Mammary epithelial cell (primary cell): ENCODE measurements at regions not wholly inside any gene's neighbourhood (a gene's known extent, or its start where the extent isn't known, plus 50 kb on each side); places are given as distances from the start of the nearest gene placed in this dataset.

Experiments
- EZH2 ChIP-seq: IDR thresholded peaks from 2 replicates; pipeline ENCODE4 v1.6.1; 2012; ENCODE audit warnings: low read length, inconsistent platforms, borderline replicate concordance
- TF ChIP-seq, protein P1 (sequence below), 2 donors: IDR thresholded peaks in 1 of 2; conservative IDR thresholded peaks in 1 of 2; 2 replicates each; pipeline ENCODE4 v1.5.1; 2011 to 2012; ENCODE audit warnings: inconsistent platforms in 2 of 2, low read length in 2 of 2, mild to moderate bottlenecking in 2 of 2, control low read depth in 1 of 2, low read depth in 1 of 2; ENCODE audit not compliant: insufficient read depth in 1 of 2; ENCODE audit errors: extremely low read depth in 1 of 2

DNA sequence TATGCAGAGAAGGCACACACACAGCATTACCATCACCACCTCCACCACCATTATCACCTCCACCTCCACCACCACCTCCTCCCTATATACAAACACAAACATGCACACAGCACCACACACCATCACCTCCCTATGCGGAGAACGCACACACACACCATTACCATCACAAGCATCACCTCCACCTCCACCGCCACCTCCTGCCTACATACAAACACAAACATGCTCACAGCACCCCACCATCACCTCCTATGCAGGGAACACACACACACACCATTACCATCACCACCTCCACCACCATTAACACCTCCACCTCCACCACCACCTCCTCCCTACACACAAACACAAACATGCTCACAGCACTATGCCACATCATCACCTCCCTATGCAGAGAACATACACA lies 236.5 kb upstream of the AFDN start:
- TF ChIP-seq, protein P1, sequence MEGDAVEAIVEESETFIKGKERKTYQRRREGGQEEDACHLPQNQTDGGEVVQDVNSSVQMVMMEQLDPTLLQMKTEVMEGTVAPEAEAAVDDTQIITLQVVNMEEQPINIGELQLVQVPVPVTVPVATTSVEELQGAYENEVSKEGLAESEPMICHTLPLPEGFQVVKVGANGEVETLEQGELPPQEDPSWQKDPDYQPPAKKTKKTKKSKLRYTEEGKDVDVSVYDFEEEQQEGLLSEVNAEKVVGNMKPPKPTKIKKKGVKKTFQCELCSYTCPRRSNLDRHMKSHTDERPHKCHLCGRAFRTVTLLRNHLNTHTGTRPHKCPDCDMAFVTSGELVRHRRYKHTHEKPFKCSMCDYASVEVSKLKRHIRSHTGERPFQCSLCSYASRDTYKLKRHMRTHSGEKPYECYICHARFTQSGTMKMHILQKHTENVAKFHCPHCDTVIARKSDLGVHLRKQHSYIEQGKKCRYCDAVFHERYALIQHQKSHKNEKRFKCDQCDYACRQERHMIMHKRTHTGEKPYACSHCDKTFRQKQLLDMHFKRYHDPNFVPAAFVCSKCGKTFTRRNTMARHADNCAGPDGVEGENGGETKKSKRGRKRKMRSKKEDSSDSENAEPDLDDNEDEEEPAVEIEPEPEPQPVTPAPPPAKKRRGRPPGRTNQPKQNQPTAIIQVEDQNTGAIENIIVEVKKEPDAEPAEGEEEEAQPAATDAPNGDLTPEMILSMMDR (conservative IDR thresholded peaks at IDR 0.05 in 1 of 2, IDR thresholded peaks at IDR 0.05 in 1 of 2; ENCODE audit: extremely low read depth in 1 of 2, insufficient read depth in 1 of 2, low read depth in 1 of 2, low read length in 2 of 2), result no peak
- TF ChIP-seq EZH2, result no peak
